NT2/D1 (cell line): ENCODE measurements at regions not wholly inside any gene's neighbourhood (a gene's known extent, or its start where the extent isn't known, plus 50 kb on each side); places are given as distances from the start of the nearest gene placed in this dataset.
"Not testable (repeated sequence)": the region's sequence is repeated elsewhere in the genome, so short reads cannot be mapped to it uniquely, and the experiment has no call there.

Experiments
- SUZ12 ChIP-seq: IDR thresholded peaks from 2 replicates; pipeline ENCODE4 v1.6.1; 2011; ENCODE audit not compliant: insufficient read length, insufficient read depth; ENCODE audit errors: extremely low read depth
- YY1 ChIP-seq: IDR thresholded peaks from 2 replicates; pipeline ENCODE4 v1.6.1; 2011; ENCODE audit not compliant: insufficient read length, insufficient read depth

DNA sequence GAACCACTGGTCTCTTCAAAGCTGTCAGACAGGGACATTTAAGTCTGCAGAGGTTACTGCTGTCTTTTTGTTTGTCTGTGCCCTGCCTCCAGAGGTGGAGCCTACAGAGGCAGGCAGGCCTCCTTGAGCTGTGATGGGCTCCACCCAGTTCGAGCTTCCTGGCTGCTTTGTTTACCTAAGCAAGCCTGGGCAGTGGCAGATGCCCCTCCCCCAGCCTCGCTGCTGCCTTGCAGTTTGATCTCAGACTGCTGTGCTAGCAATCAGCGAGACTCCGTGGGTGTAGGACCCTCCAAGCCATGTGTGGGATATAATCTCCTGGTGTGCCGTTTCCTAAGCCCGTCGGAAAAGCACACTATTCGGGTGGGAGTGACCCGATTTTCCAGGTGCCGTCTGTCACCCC lies 1243.2 kb upstream of the CRIM1 start:
- TF ChIP-seq YY1, SUZ12: not testable (repeated sequence)
